ENCODE measurements at regions not wholly inside any gene's neighbourhood (a gene's known extent, or its start where the extent isn't known, plus 50 kb on each side); places are given as distances from the start of the nearest gene placed in this dataset.

DNA sequence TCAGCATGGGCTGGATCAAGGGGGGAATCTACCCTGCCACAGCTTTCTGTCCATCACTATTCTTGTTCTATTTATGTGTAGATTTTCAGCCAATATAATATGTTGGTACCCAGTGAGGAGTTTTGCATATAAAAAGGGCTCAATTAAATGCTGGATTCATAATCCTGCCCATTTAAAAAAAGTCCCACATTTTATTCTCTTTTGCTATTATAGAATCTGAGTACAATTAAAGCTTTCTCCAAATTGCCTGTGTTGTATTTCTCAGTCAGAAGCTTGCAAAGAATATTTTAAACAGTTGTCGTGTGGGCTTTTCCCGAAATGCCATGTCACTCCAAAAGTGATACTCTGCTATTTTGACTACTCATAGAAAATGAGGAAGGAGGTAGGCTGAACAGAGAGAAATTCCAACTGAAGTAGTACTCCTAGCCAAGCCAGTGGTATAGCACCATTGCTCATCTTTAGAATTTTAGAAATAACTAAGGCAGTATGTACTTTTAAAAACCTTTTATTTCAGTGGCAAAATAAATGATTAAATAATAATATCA, 108.3 kb upstream of the HDAC9 start:
- Histone ChIP-seq H4K20me1 (ENCODE audit: insufficient read depth, low read length) (no peaks in the 10 kb centered on the region), H3K79me2 (ENCODE audit: insufficient read depth, low read length) (no peaks in the 10 kb centered on the region), H3K9ac (ENCODE audit: low read length) (no peak overlapping the region), H3K9me3 (ENCODE audit: insufficient read depth, low read depth, low read length) (no peaks in the 10 kb centered on the region), H3K4me1 (ENCODE audit: insufficient read depth, low read length) (peaks cover 16% of the 10 kb centered on the region), H3K27ac (ENCODE audit: low read depth, low read length) (no peak overlapping the region), H2AFZ (ENCODE audit: low read depth, low read length) (no peak overlapping the region), H3K27me3 (ENCODE audit: insufficient read depth, low read length) (no peaks in the 10 kb centered on the region), H3K4me3 (ENCODE audit: insufficient read depth, low read depth, low read length) (no peak overlapping the region), H3K36me3 (ENCODE audit: insufficient read depth, low read length) (no peaks in the 10 kb centered on the region), H3K4me2 (ENCODE audit: low read length) (no peak overlapping the region)
- DNase-seq (ENCODE audit: low read depth) (no peak), FAIRE-seq (no peak)
- no peaks in the 10 kb centered on the region for H3K36me3 Mint-ChIP-seq (ENCODE audit: low read depth, unreplicated experiment)
- H3K27ac Mint-ChIP-seq (ENCODE audit: unreplicated experiment): no peak overlapping the region
- no peaks in the 10 kb centered on the region for H3K4me1 Mint-ChIP-seq (ENCODE audit: low read depth, unreplicated experiment)
- H3K9me3 Mint-ChIP-seq (ENCODE audit: unreplicated experiment): no peaks in the 10 kb centered on the region
- H3K4me3 Mint-ChIP-seq (ENCODE audit: unreplicated experiment): no peak overlapping the region
- TF ChIP-seq EZH2 (IDR thresholded peaks at IDR 0.05; ENCODE audit: insufficient read depth, low read length): no peak
- TF ChIP-seq, protein P1, sequence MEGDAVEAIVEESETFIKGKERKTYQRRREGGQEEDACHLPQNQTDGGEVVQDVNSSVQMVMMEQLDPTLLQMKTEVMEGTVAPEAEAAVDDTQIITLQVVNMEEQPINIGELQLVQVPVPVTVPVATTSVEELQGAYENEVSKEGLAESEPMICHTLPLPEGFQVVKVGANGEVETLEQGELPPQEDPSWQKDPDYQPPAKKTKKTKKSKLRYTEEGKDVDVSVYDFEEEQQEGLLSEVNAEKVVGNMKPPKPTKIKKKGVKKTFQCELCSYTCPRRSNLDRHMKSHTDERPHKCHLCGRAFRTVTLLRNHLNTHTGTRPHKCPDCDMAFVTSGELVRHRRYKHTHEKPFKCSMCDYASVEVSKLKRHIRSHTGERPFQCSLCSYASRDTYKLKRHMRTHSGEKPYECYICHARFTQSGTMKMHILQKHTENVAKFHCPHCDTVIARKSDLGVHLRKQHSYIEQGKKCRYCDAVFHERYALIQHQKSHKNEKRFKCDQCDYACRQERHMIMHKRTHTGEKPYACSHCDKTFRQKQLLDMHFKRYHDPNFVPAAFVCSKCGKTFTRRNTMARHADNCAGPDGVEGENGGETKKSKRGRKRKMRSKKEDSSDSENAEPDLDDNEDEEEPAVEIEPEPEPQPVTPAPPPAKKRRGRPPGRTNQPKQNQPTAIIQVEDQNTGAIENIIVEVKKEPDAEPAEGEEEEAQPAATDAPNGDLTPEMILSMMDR (IDR thresholded peaks at IDR 0.05; ENCODE audit: insufficient read depth, low read depth, low read length): no peak
- no peaks in the 10 kb centered on the region for H3K27me3 Mint-ChIP-seq (ENCODE audit: low read depth, unreplicated experiment)

DNA sequence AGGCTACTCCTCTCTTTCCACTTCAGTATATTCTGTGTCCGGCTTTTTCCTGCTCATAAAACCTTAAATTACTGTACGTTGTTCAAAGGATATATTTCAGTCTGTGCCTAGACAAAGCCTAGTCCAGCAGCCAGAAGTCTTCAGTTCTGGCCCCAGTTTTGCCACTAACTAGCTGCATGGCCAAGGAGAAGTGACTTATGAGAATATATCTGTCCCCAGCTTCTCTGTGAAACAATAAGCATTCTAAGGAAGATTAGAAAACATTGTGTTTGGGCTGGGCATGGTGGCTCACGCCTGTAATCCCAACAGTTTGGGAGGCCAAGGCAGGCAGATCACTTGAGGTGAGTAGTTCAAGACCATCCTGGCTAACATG, 105.0 kb upstream of the HDAC9 start:
- Histone ChIP-seq H3K27me3 (ENCODE audit: insufficient read depth, low read length) (no peaks in the 10 kb centered on the region), H3K4me1 (ENCODE audit: insufficient read depth, low read length) (peaks cover 16% of the 10 kb centered on the region), H4K20me1 (ENCODE audit: insufficient read depth, low read length) (no peaks in the 10 kb centered on the region), H3K36me3 (ENCODE audit: insufficient read depth, low read length) (no peaks in the 10 kb centered on the region), H3K4me2 (ENCODE audit: low read length) (peak overlapping the region; percentile 75), H3K27ac (ENCODE audit: low read depth, low read length) (peak overlapping the region; percentile 74), H2AFZ (ENCODE audit: low read depth, low read length) (peak overlapping the region; percentile 48), H3K9ac (ENCODE audit: low read length) (peak overlapping the region; percentile 18), H3K9me3 (ENCODE audit: insufficient read depth, low read depth, low read length) (no peaks in the 10 kb centered on the region), H3K4me3 (ENCODE audit: insufficient read depth, low read depth, low read length) (no peak overlapping the region), H3K79me2 (ENCODE audit: insufficient read depth, low read length) (no peaks in the 10 kb centered on the region)
- no peak for TF ChIP-seq EZH2 (IDR thresholded peaks at IDR 0.05; ENCODE audit: insufficient read depth, low read length)
- TF ChIP-seq, protein P1 (IDR thresholded peaks at IDR 0.05; ENCODE audit: insufficient read depth, low read depth, low read length): no peak
- no peaks in the 10 kb centered on the region for H3K36me3 Mint-ChIP-seq (ENCODE audit: low read depth, unreplicated experiment)
- H3K27me3 Mint-ChIP-seq (ENCODE audit: low read depth, unreplicated experiment): no peaks in the 10 kb centered on the region
- DNase-seq (ENCODE audit: low read depth) (no peak), FAIRE-seq (peak; percentile 23)
- no peaks in the 10 kb centered on the region for H3K4me1 Mint-ChIP-seq (ENCODE audit: low read depth, unreplicated experiment)
- H3K4me3 Mint-ChIP-seq (ENCODE audit: unreplicated experiment): no peak overlapping the region
- H3K9me3 Mint-ChIP-seq (ENCODE audit: unreplicated experiment): no peaks in the 10 kb centered on the region
- no peak overlapping the region for H3K27ac Mint-ChIP-seq (ENCODE audit: unreplicated experiment)

DNA sequence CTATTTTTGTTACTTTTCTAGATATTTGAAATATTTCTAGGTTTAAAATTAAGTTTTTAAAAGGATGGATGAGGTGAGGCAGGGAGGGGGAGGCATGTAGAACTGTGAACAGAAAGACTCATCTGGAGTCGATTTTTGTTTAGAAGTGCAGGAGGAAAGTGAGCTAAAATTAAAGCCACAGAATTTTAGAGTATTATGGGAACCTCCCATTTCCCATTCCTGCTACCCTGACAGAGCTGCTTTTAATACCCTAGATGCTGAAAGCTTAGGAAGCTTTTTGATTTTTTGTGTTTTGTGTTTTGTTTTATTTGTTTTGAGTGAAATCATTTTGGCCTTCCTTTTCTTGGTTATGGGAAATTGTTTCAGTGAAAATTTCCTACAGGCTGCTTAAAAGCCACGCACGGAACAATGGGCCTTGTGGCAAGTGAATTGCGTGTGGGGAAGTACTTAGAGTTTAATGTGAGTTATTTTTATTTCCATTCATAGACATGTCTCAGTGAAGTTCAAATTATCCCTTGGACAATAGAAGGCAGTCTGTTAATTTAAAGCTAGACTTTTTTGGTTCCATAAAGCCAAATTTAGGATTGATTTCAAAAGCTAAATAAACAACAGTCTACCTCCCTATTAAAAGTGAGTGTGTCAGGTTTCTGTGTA, 102.0 kb upstream of the HDAC9 start:
- Histone ChIP-seq H4K20me1 (ENCODE audit: insufficient read depth, low read length) (no peaks in the 10 kb centered on the region), H3K4me2 (ENCODE audit: low read length) (no peak overlapping the region), H3K27me3 (ENCODE audit: insufficient read depth, low read length) (no peaks in the 10 kb centered on the region), H2AFZ (ENCODE audit: low read depth, low read length) (no peak overlapping the region), H3K27ac (ENCODE audit: low read depth, low read length) (no peak overlapping the region), H3K9ac (ENCODE audit: low read length) (no peak overlapping the region), H3K9me3 (ENCODE audit: insufficient read depth, low read depth, low read length) (no peaks in the 10 kb centered on the region), H3K79me2 (ENCODE audit: insufficient read depth, low read length) (no peaks in the 10 kb centered on the region), H3K4me3 (ENCODE audit: insufficient read depth, low read depth, low read length) (no peak overlapping the region), H3K4me1 (ENCODE audit: insufficient read depth, low read length) (peaks cover 16% of the 10 kb centered on the region), H3K36me3 (ENCODE audit: insufficient read depth, low read length) (no peaks in the 10 kb centered on the region)
- no peak overlapping the region for H3K27ac Mint-ChIP-seq (ENCODE audit: unreplicated experiment)
- no peaks in the 10 kb centered on the region for H3K9me3 Mint-ChIP-seq (ENCODE audit: unreplicated experiment)
- H3K27me3 Mint-ChIP-seq (ENCODE audit: low read depth, unreplicated experiment): no peaks in the 10 kb centered on the region
- DNase-seq (ENCODE audit: low read depth) (no peak), FAIRE-seq (no peak)
- no peaks in the 10 kb centered on the region for H3K36me3 Mint-ChIP-seq (ENCODE audit: low read depth, unreplicated experiment)
- no peaks in the 10 kb centered on the region for H3K4me1 Mint-ChIP-seq (ENCODE audit: low read depth, unreplicated experiment)
- H3K4me3 Mint-ChIP-seq (ENCODE audit: unreplicated experiment): no peak overlapping the region
- TF ChIP-seq, protein P1 (IDR thresholded peaks at IDR 0.05; ENCODE audit: insufficient read depth, low read depth, low read length): no peak
- TF ChIP-seq EZH2 (IDR thresholded peaks at IDR 0.05; ENCODE audit: insufficient read depth, low read length): no peak

Measured in astrocyte (in vitro differentiated cells and primary cell).